HEK293T (cell line): ENCODE measurements at regions not wholly inside any gene's neighbourhood (a gene's known extent, or its start where the extent isn't known, plus 50 kb on each side); places are given as distances from the start of the nearest gene placed in this dataset.
"Not testable (repeated sequence)": the region's sequence is repeated elsewhere in the genome, so short reads cannot be mapped to it uniquely, and the experiment has no call there.

Source experiments
- CTCF ChIA-PET: fragments of 350-600 bp; formaldehyde crosslinking; extraction: SDS; loops from one replicate; lab custom pipeline; 2021; ENCODE audit warnings: antibody characterized with exemption, inconsistent platforms; lab: Yijun Ruan, JAX
- POLR2A ChIA-PET: fragments of 350-600 bp; formaldehyde crosslinking; extraction: SDS; loops from one replicate; lab custom pipeline; 2020; ENCODE audit warnings: antibody characterized with exemption, inconsistent platforms; lab: Yijun Ruan, JAX
- DNase-seq: peaks from one replicate; pipeline ENCODE4 v3.0.0; 2012; ENCODE audit warnings: mixed read lengths; ENCODE audit errors: extremely low spot score
- ARNT ChIP-seq: fragments of 450-650 bp; IDR thresholded peaks from 2 replicates; pipeline ENCODE4 v1.6.1; 2017; ENCODE audit warnings: mild to moderate bottlenecking
- BHLHE40 ChIP-seq: fragments of 450-650 bp; IDR thresholded peaks from 2 replicates; pipeline ENCODE4 v1.6.1; 2016; ENCODE audit warnings: mild to moderate bottlenecking, moderate library complexity, borderline replicate concordance
- CTBP1 ChIP-seq: fragments of 450-650 bp; IDR thresholded peaks from 2 replicates; pipeline ENCODE4 v1.6.1; 2016; ENCODE audit warnings: borderline replicate concordance
- ELF4 ChIP-seq: fragments of 450-650 bp; IDR thresholded peaks from 2 replicates; pipeline ENCODE4 v1.6.1; 2017; ENCODE audit warnings: antibody characterized with exemption
- FOXA1 ChIP-seq: fragments of 450-650 bp; IDR thresholded peaks from 2 replicates; pipeline ENCODE4 v1.6.1; 2016; ENCODE audit warnings: mild to moderate bottlenecking
- FOXK2 ChIP-seq: fragments of 450-650 bp; IDR thresholded peaks from 2 replicates; pipeline ENCODE4 v1.6.1; 2016; ENCODE audit warnings: mild to moderate bottlenecking
- FOXM1 ChIP-seq: fragments of 450-650 bp; IDR thresholded peaks from 2 replicates; pipeline ENCODE4 v1.6.1; 2017; ENCODE audit warnings: mild to moderate bottlenecking, borderline replicate concordance
- HDGF ChIP-seq: fragments of 450-650 bp; IDR thresholded peaks from 2 replicates; pipeline ENCODE4 v1.6.1; 2017; ENCODE audit warnings: antibody characterized with exemption, borderline replicate concordance
- L3MBTL2 ChIP-seq: fragments of 450-650 bp; conservative IDR thresholded peaks from 2 replicates; pipeline ENCODE4 v1.6.1; 2016; ENCODE audit warnings: mild to moderate bottlenecking
- LEF1 ChIP-seq: fragments of 450-650 bp; IDR thresholded peaks from 2 replicates; pipeline ENCODE4 v1.6.1; 2017; ENCODE audit warnings: mild to moderate bottlenecking, borderline replicate concordance
- NFRKB ChIP-seq: fragments of 450-650 bp; IDR thresholded peaks from 2 replicates; pipeline ENCODE4 v1.6.1; 2016; ENCODE audit warnings: mild to moderate bottlenecking, moderate library complexity
- SP1 ChIP-seq: fragments of 450-650 bp; IDR thresholded peaks from 2 replicates; pipeline ENCODE4 v1.6.1; 2017
- SUZ12 ChIP-seq: fragments of 450-650 bp; IDR thresholded peaks from 2 replicates; pipeline ENCODE4 v1.6.1; 2016; ENCODE audit warnings: mild to moderate bottlenecking
- TARDBP ChIP-seq: fragments of 450-650 bp; IDR thresholded peaks from 2 replicates; pipeline ENCODE4 v1.6.1; 2016
- ZNF384 ChIP-seq: fragments of 450-650 bp; IDR thresholded peaks from 2 replicates; pipeline ENCODE4 v1.6.1; 2016
- TF ChIP-seq, protein P1 (sequence below): fragments of 450-650 bp; IDR thresholded peaks from 2 replicates; pipeline ENCODE4 v1.6.1; 2016

GRCh38 chr6:11380549-11380948, 148.1 kb upstream of the NEDD9 start:
- TF ChIP-seq NFRKB (no peak), L3MBTL2 (no peak), BHLHE40 (no peak), HDGF (no peak), ELF4 (no peak), FOXA1 (no peak), CTBP1 (no peak), TARDBP (no peak), ZNF384 (no peak), FOXM1 (no peak), FOXK2 (no peak), ARNT (no peak), SP1 (no peak), SUZ12 (no peak)
- TF ChIP-seq, protein P1, sequence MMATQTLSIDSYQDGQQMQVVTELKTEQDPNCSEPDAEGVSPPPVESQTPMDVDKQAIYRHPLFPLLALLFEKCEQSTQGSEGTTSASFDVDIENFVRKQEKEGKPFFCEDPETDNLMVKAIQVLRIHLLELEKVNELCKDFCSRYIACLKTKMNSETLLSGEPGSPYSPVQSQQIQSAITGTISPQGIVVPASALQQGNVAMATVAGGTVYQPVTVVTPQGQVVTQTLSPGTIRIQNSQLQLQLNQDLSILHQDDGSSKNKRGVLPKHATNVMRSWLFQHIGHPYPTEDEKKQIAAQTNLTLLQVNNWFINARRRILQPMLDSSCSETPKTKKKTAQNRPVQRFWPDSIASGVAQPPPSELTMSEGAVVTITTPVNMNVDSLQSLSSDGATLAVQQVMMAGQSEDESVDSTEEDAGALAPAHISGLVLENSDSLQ = no peak
- POLR2A ChIA-PET = no interaction called here
- no peak for DNase-seq
- CTCF ChIA-PET = no interaction called here

DNA sequence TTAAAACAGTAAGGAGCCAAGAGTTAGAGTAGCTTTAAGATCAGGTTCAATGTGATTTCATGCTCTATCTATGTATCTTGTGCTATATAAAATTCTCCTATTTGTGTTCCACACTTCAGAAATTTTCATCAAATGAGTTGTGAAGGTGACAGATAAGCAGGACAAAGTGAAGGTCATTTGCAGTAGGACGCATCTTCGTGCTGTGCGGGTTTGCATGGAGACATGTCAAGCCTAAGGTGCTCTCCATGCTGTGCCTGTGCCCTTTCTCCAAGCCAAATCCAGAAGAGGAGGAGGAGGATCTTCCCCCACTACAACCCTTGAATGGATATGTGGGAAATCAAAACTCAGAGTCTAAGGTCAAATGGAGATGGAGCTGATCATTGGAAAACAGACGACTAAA, 147.3 kb upstream of the NEDD9 start:
- DNase-seq = no peak
- ChIA-PET CTCF (no interaction called here), POLR2A (no interaction called here)
- TF ChIP-seq LEF1 (no peak), ELF4 (no peak), FOXK2 (no peak), HDGF (no peak), CTBP1 (no peak), FOXA1 (no peak), SUZ12 (no peak), L3MBTL2 (no peak), FOXM1 (no peak), TARDBP (no peak), BHLHE40 (no peak), NFRKB (no peak)
- TF ChIP-seq, protein P1 = no peak

- DNase-seq = no peak
- ChIA-PET POLR2A (no interaction called here), CTCF (no interaction called here)
- TF ChIP-seq FOXM1 = no peak
- TF ChIP-seq SP1 = no peak
- no peak for TF ChIP-seq ELF4
- no peak for TF ChIP-seq BHLHE40
- TF ChIP-seq FOXA1 = no peak
- TF ChIP-seq L3MBTL2 = no peak
- TF ChIP-seq LEF1 = no peak
- TF ChIP-seq CTBP1 = no peak
- TF ChIP-seq SUZ12 = no peak
- TF ChIP-seq FOXK2 = no peak
- TF ChIP-seq NFRKB = no peak
- no peak for TF ChIP-seq ZNF384
- TF ChIP-seq ARNT = no peak
- TF ChIP-seq, protein P1 = no peak
- TF ChIP-seq HDGF = no peak
- TF ChIP-seq TARDBP = no peak
Measured at GRCh38 chr6:11378639-11379038, 146.2 kb upstream of the NEDD9 start.

DNA sequence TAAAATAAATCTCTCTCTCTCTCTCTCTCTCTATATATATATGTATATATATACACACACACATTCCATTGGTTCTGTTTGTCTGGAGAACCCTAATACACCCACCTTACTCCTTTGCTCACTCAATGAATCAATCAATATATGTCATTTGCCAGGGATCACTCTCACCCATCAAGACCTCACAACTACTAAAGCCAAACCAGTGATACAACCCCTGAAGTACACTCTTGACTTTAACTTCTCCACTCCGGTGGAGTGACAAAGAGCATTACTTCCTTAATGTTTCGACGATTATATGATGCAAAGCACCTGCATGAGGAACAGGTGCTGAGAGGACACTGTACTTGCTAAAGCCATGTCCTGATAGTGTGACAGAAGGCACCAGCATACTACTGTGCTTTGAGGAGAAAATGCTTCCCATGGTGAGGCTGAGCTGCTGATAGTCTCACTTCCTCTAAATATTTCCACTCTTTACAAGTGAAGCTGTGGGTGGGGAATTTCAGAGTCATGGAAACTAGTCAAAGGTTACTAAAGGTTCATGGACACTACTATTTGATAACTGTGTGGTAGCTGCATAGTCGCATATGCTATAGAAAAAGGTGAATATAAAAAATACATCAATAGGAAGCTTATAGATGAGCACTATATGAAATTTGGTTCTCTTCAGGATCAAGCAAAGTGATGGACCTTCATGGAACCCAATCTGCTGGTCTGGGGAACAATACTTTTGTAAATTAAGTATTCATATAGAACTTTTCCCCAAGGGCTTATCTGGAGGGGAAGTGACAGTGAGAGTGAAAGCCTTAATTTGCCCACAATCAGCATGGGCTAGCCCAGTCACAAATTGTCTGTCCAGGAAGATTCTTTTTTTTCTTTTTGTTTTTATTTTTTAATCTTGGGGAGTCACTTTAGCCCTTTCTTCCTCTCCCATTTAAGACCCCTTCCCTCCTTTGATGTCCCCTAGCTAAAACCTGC, 141.9 kb upstream of the NEDD9 start:
- TF ChIP-seq ELF4 = no peak
- no peak for TF ChIP-seq ZNF384
- TF ChIP-seq NFRKB = no peak
- TF ChIP-seq SP1 = no peak
- TF ChIP-seq CTBP1 = no peak
- TF ChIP-seq LEF1 = no peak
- TF ChIP-seq SUZ12 = no peak
- TF ChIP-seq FOXA1 = no peak
- DNase-seq = no peak
- CTCF ChIA-PET = no interaction called here
- POLR2A ChIA-PET = no interaction called here

- ChIA-PET POLR2A (no interaction called here), CTCF (interaction anchor here (0.6 kb wide), 1 partner anchor 8 kb away, joined by 4 read pairs; no protein-coding TSS in a partner anchor)
- TF ChIP-seq SP1 (no peak), HDGF (no peak)
- DNase-seq = no peak
Measured at GRCh38 chr6:11373208-11373607, 140.7 kb upstream of the NEDD9 start.

GRCh38 chr6:11372186-11372790, 139.8 kb upstream of the NEDD9 start:
- POLR2A ChIA-PET, DNase-seq: not testable (repeated sequence)
- CTCF ChIA-PET = interaction anchor here (0.6 kb wide), 1 partner anchor 9 kb away, joined by 4 read pairs; no protein-coding TSS in a partner anchor
